SK-N-SH treated with all-trans-retinoic acid at 6 μM for 48 hours (cell line): ENCODE measurements at regions not wholly inside any gene's neighbourhood (a gene's known extent, or its start where the extent isn't known, plus 50 kb on each side); places are given as distances from the start of the nearest gene placed in this dataset.

Experiments
- BACH2 ChIP-seq: fragments of 250-450 bp; sonication (Bioruptor Pico); IDR thresholded peaks from 2 replicates; pipeline ENCODE4 v1.9.0; 2021; ENCODE audit warnings: mild to moderate bottlenecking, borderline replicate concordance
- CSDC2 ChIP-seq: fragments of 250-450 bp; sonication (Bioruptor Pico); IDR thresholded peaks from 2 replicates; pipeline ENCODE4 v1.5.0; 2020; ENCODE audit warnings: mild to moderate bottlenecking, moderate library complexity
- GLIS3 ChIP-seq: fragments of 250-450 bp; sonication (Bioruptor Pico); IDR thresholded peaks from 2 replicates; pipeline ENCODE4 v1.5.0; 2020; ENCODE audit warnings: mild to moderate bottlenecking, moderate library complexity
- ISL1 ChIP-seq: fragments of 250-450 bp; sonication (Bioruptor Pico); IDR thresholded peaks from 2 replicates; pipeline ENCODE4 v2.1.2; 2022; ENCODE audit warnings: mild to moderate bottlenecking, moderate library complexity
- OSR1 ChIP-seq: fragments of 250-450 bp; sonication (Bioruptor Pico); IDR thresholded peaks from 2 replicates; pipeline ENCODE4 v1.8.0; 2022; ENCODE audit warnings: moderate library complexity, mild to moderate bottlenecking, inconsistent platforms
- POU6F1 ChIP-seq: fragments of 250-450 bp; sonication (Bioruptor Pico); IDR thresholded peaks from 2 replicates; pipeline ENCODE4 v1.8.0; 2021; ENCODE audit warnings: low read depth, mild to moderate bottlenecking, moderate library complexity, borderline replicate concordance
- TOX ChIP-seq: fragments of 250-450 bp; sonication (Bioruptor Pico); IDR thresholded peaks from 2 replicates; pipeline ENCODE4 v1.8.0; 2021; ENCODE audit warnings: mild to moderate bottlenecking, moderate library complexity, borderline replicate concordance
- ZNF565 ChIP-seq: fragments of 450-650 bp; formaldehyde crosslinking; conservative IDR thresholded peaks from 2 replicates; pipeline ENCODE4 v1.5.0; 2020; ENCODE audit warnings: low read depth, mild to moderate bottlenecking, moderate library complexity
- ZNF8 ChIP-seq: fragments of 450-650 bp; formaldehyde crosslinking; IDR thresholded peaks from 2 replicates; pipeline ENCODE4 v1.5.0; 2020; ENCODE audit warnings: mild to moderate bottlenecking, moderate library complexity

DNA sequence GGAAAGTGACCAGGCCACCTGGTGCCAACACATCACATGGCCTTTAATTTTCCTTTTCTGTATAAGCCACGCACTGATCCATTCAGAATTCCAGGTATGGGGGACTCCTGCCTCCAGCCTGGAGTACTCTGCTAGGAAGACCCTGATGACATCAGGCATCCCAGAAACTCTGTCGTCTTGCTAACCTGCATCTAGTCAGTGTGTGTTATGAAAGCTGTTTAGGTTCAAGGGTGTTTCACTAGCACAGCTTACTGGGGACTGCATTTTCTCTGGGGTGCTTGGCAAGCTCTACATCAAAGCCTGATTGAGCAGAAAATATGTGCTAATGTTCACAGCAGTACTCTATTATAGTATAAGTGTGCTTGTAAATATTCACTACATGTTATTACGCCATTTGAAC lies 100.6 kb upstream of the MGMT start:
- no peak for TF ChIP-seq ISL1 (CRISPR knock-in tag)
- no peak for TF ChIP-seq ZNF8 (CRISPR knock-in tag)
- TF ChIP-seq ZNF565 (CRISPR knock-in tag): no peak
- no peak for TF ChIP-seq CSDC2
- no peak for TF ChIP-seq POU6F1 (CRISPR knock-in tag)
- no peak for TF ChIP-seq BACH2 (CRISPR knock-in tag)
- TF ChIP-seq GLIS3 (CRISPR knock-in tag): no peak
- TF ChIP-seq OSR1 (CRISPR knock-in tag): no peak
- no peak for TF ChIP-seq TOX
